Smooth muscle cell (in vitro differentiated cells): ENCODE measurements at regions not wholly inside any gene's neighbourhood (a gene's known extent, or its start where the extent isn't known, plus 50 kb on each side); places are given as distances from the start of the nearest gene placed in this dataset. TPM values are rescaled to one million over a fixed set of nuclear protein-coding genes. Genes with fewer than 3 reads are reported as not detected.
"Not testable (repeated sequence)": the region's sequence is repeated elsewhere in the genome, so short reads cannot be mapped to it uniquely, and the experiment has no call there.

Source experiments
- DNase-seq: peaks from one replicate; lab custom pipeline; 2025; ENCODE audit not compliant: unreplicated experiment; lab: John Stamatoyannopoulos, UW
- H2AFZ ChIP-seq: fragments of 200-600 bp; sonication (generic); 2 replicates; pipeline ENCODE4 v1.6.0; 2016; ENCODE audit warnings: antibody characterized with exemption, low read depth, mild to moderate bottlenecking
- H3F3A ChIP-seq: fragments of 200-600 bp; sonication (generic); 2 replicates; pipeline ENCODE4 v1.6.0; 2017; ENCODE audit warnings: antibody characterized with exemption, low read depth
- H3K27ac ChIP-seq: fragments of 200-600 bp; sonication (generic); 2 replicates; pipeline ENCODE4 v1.5.1; 2016; ENCODE audit warnings: low read depth, mild to moderate bottlenecking
- H3K27me3 ChIP-seq: fragments of 200-600 bp; sonication (generic); 2 replicates; pipeline ENCODE4 v1.6.1; 2016; ENCODE audit warnings: low read depth, mild to moderate bottlenecking
- H3K36me3 ChIP-seq: fragments of 200-600 bp; sonication (generic); 2 replicates; pipeline ENCODE4 v1.5.1; 2016; ENCODE audit warnings: low read depth
- H3K4me1 ChIP-seq: fragments of 200-600 bp; sonication (generic); 2 replicates; pipeline ENCODE4 v1.5.1; 2016; ENCODE audit warnings: low read depth
- H3K4me2 ChIP-seq: fragments of 200-600 bp; sonication (generic); 2 replicates; pipeline ENCODE4 v1.6.0; 2016; ENCODE audit warnings: mild to moderate bottlenecking
- H3K4me3 ChIP-seq: fragments of 200-600 bp; sonication (generic); 2 replicates; pipeline ENCODE4 v1.5.1; 2016; ENCODE audit warnings: mild to moderate bottlenecking
- H3K79me2 ChIP-seq: fragments of 200-600 bp; sonication (generic); 2 replicates; pipeline ENCODE4 v1.6.0; 2016; ENCODE audit warnings: low read depth, mild to moderate bottlenecking
- H3K9ac ChIP-seq: fragments of 200-600 bp; sonication (generic); 2 replicates; pipeline ENCODE4 v1.6.0; 2016; ENCODE audit warnings: low read depth
- H3K9me3 ChIP-seq: fragments of 200-600 bp; sonication (generic); replicated peaks from 2 replicates; pipeline ENCODE4 v1.5.1; 2016; ENCODE audit warnings: low read depth
- H4K20me1 ChIP-seq: fragments of 200-600 bp; sonication (generic); 2 replicates; pipeline ENCODE4 v1.6.0; 2016; ENCODE audit warnings: low read depth
- CTCF ChIP-seq: fragments of 200-600 bp; sonication (generic); IDR thresholded peaks from 2 replicates; pipeline ENCODE4 v1.5.1; 2017; ENCODE audit warnings: borderline replicate concordance, mild to moderate bottlenecking, antibody characterized with exemption; ENCODE audit not compliant: insufficient read depth, poor library complexity, severe bottlenecking
- WGBS: methylation state at CpG from one replicate; pipeline ENCODE4 v1.1.7; 2016; ENCODE audit warnings: low lambda C conversion rate; 5-methylcytosine and 5-hydroxymethylcytosine counted together
- small RNA-seq: library from RNA; depleted of rRNA; stranded (forward); fragments of <200 nt; gene quantifications from one replicate; pipeline ENCODE3, GENCODE V24; 2014

GRCh38 chr4:177255359-177255758 lies 54.3 kb upstream of the NEIL3 start:
- H3K4me3 ChIP-seq = no peak overlapping the region
- H2AFZ ChIP-seq = no peak overlapping the region
- no peaks in the 10 kb centered on the region for H3K27me3 ChIP-seq
- no peak overlapping the region for H3K9ac ChIP-seq
- H3K79me2 ChIP-seq = no peaks in the 10 kb centered on the region
- H3F3A ChIP-seq = no peaks in the 10 kb centered on the region
- H4K20me1 ChIP-seq = no peaks in the 10 kb centered on the region
- no peak for TF ChIP-seq CTCF
- 59% methylated on average over 2 of the region's 2 CpGs for WGBS
- no peak overlapping the region for H3K4me2 ChIP-seq
- no peaks in the 10 kb centered on the region for H3K4me1 ChIP-seq
- DNase-seq = no peak
- no peak overlapping the region for H3K27ac ChIP-seq
- no peaks in the 10 kb centered on the region for H3K9me3 ChIP-seq
- no peaks in the 10 kb centered on the region for H3K36me3 ChIP-seq

GRCh38 chr4:177256950-177257349 lies 52.7 kb upstream of the NEIL3 start:
- Histone ChIP-seq H3K4me3 (no peak overlapping the region), H3K4me1 (no peaks in the 10 kb centered on the region), H3K27me3 (no peaks in the 10 kb centered on the region), H3K9ac (no peak overlapping the region), H3K4me2 (no peak overlapping the region), H2AFZ (peak overlapping the region; percentile 30), H4K20me1 (no peaks in the 10 kb centered on the region), H3K36me3 (no peaks in the 10 kb centered on the region), H3K79me2 (no peaks in the 10 kb centered on the region), H3K9me3 (no peaks in the 10 kb centered on the region), H3K27ac (no peak overlapping the region), H3F3A (no peaks in the 10 kb centered on the region)
- no peak for DNase-seq
- WGBS = 72% methylated on average over 6 of the region's 6 CpGs
- no peak for TF ChIP-seq CTCF

- not testable (repeated sequence) for H3F3A ChIP-seq, H3K9ac ChIP-seq, H3K27me3 ChIP-seq, H3K4me3 ChIP-seq, H3K9me3 ChIP-seq, H3K36me3 ChIP-seq, DNase-seq, H3K27ac ChIP-seq, H3K4me2 ChIP-seq, H2AFZ ChIP-seq, H3K4me1 ChIP-seq, H3K79me2 ChIP-seq, H4K20me1 ChIP-seq
- WGBS = 88% methylated on average over 2 of the region's 2 CpGs
These were observed 50.2 kb upstream of the NEIL3 start for GRCh38 chr4:177259466-177259865.

Small RNA genes lying in the stretch of these regions (small RNA-seq; reads per million reads assigned to genes)
- gene RN7SKP136 = not detected
